HL-60 (cell line): ENCODE measurements at regions not wholly inside any gene's neighbourhood (a gene's known extent, or its start where the extent isn't known, plus 50 kb on each side); places are given as distances from the start of the nearest gene placed in this dataset.

Source experiments
- CTCF ChIP-seq: IDR thresholded peaks from one replicate; pipeline ENCODE4 v1.5.1; 2011; ENCODE audit warnings: low read length, control low read depth, inconsistent platforms; ENCODE audit not compliant: insufficient read depth
- GABPA ChIP-seq: IDR thresholded peaks from 2 replicates; pipeline ENCODE4 v1.6.1; 2012; ENCODE audit warnings: low read depth
- POLR2AphosphoS5 ChIP-seq: IDR thresholded peaks from 2 replicates; pipeline ENCODE4 v1.6.1; 2012; ENCODE audit warnings: low read depth
- REST ChIP-seq: IDR thresholded peaks from 2 replicates; pipeline ENCODE4 v1.6.1; 2012; ENCODE audit warnings: low read depth; ENCODE audit not compliant: insufficient replicate concordance

- TF ChIP-seq CTCF = no peak
- TF ChIP-seq POLR2AphosphoS5 = no peak
- TF ChIP-seq GABPA = no peak
- no peak for TF ChIP-seq REST
Observed at GRCh38 chr14:96632363-96632758, 130.2 kb downstream of the PAPOLA start.
